LNCaP clone FGC (cell line): ENCODE measurements at regions not wholly inside any gene's neighbourhood (a gene's known extent, or its start where the extent isn't known, plus 50 kb on each side); places are given as distances from the start of the nearest gene placed in this dataset.
"Not testable (repeated sequence)": the region's sequence is repeated elsewhere in the genome, so short reads cannot be mapped to it uniquely, and the experiment has no call there.

ENCODE experiments used
- DNase-seq: peaks from one replicate; pipeline ENCODE4 v3.0.0-alpha.2; 2011; ENCODE audit warnings: low read depth
- H3K4me3 ChIP-seq: 2 replicates; pipeline ENCODE4 v1.5.1; 2011; ENCODE audit warnings: mild to moderate bottlenecking, low read depth, low read length, control low read depth
- CTCF ChIP-seq: IDR thresholded peaks from 2 replicates; pipeline ENCODE4 v1.5.1; 2012; ENCODE audit warnings: mild to moderate bottlenecking; ENCODE audit not compliant: control insufficient read depth, insufficient read depth; ENCODE audit errors: extremely low read depth

DNA sequence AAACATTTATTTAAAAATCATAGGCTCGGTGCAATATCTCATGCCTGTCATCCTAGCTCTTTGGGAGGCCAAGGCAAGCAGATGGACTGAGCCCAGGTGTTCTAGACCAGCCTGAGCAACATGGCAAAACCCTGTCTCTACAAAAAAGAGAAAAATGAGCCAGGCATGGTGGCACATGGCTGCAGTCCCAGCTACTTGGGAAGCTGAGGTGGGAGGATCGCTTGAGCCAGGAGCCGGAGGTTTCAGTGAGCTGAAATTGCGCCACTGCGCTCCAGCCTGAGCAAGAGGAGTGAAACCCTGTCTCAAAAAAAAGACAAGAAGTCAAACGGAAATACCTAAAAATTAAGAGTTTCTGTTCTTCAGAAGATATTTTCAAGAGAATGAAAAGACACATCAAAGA is 122.3 kb downstream of the RSL24D1 start:
- DNase-seq, result no peak
- TF ChIP-seq CTCF, result no peak
- H3K4me3 ChIP-seq, result no peak overlapping the region

DNA sequence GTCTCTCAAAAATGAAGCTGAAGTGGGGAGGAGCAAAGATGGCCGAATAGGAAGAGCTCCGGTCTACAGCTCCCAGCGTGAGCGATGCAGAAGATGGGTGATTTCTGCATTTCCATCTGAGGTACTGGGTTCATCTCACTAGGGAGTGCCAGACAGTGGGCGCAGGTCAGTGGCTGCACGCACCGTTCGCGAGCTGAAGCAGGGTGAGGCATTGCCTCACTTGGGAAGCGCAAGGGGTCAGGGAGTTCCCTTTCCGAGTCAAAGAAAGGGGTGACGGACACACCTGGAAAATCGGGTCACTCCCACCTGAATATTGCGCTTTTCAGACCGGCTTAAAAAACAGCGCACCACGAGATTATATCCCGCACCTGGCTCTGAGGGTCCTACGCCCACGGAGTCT is 132.8 kb downstream of the RSL24D1 start:
- H3K4me3 ChIP-seq, result peak overlapping the region; percentile 36; the same call in 1 of the 2 replicates
- DNase-seq, result not testable (repeated sequence)

GRCh38 chr15:55060836-55061235 is 135.9 kb downstream of the RSL24D1 start:
- TF ChIP-seq CTCF, result no peak
- no peak overlapping the region for H3K4me3 ChIP-seq
- DNase-seq, result no peak

- H3K4me3 ChIP-seq, result no peak overlapping the region
- no peak for DNase-seq
- no peak for TF ChIP-seq CTCF
Measured at GRCh38 chr15:55056500-55056899, 140.2 kb downstream of the RSL24D1 start.

DNA sequence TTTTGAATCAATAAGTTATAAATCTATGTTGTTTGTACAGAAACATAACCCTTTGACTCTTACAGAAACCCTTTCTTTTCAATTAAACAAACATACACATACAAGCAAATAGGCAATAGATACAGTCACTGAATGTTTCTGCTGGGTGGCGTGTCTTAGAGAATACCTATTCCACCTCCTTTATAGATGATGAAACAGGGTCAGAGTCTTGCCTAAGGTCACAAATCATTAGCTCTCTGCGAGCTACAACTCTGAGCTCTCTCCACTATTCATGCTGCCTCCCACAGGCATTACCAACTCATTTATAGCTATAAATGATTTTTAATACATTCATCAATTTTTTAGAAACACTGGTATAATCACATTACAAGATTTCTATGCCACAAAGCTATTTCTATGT is 152.6 kb downstream of the RSL24D1 start:
- TF ChIP-seq CTCF, result no peak
- no peak for DNase-seq
- no peak overlapping the region for H3K4me3 ChIP-seq

DNA sequence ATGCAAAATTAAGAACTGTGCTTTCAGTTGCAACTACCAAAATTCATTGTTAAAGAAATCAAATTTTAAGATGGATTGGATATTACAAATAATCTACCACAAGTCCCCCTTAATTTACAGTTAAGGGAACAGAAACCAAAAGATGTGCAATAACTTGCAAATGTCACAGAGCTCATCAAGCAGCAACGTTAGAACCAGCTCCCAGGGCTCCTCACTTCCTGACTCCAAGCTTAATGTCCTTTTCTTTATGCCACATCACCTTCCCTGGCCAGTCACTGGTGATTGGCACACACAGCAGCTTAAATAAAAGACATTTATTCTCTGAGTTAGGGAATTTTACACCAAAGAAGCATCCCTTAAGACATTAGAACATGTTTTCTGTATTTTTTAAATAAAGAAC is 159.7 kb downstream of the RSL24D1 start:
- no peak for TF ChIP-seq CTCF
- no peak for DNase-seq

GRCh38 chr15:55035749-55036148 is 161.0 kb downstream of the RSL24D1 start:
- TF ChIP-seq CTCF, result 0 out of 2 replicates have a peak, but pooled peaks have one; percentile 9
- DNase-seq, result no peak
- H3K4me3 ChIP-seq, result no peak overlapping the region

More for the DNA sequence above, 159.7 kb downstream of the RSL24D1 start:
- H3K4me3 ChIP-seq, result no peak overlapping the region
